Stimulated activated CD8-positive, alpha-beta memory T cell treated with anti-CD3 and anti-CD28 coated beads, Interleukin-7, amount 100 ng/mL, for 48 hours (primary cell): ENCODE measurements at regions not wholly inside any gene's neighbourhood (a gene's known extent, or its start where the extent isn't known, plus 50 kb on each side); places are given as distances from the start of the nearest gene placed in this dataset.
"Not testable (repeated sequence)": the region's sequence is repeated elsewhere in the genome, so short reads cannot be mapped to it uniquely, and the experiment has no call there.

Experiments used
- DNase-seq, 2 donors: peaks; one replicate each; pipeline ENCODE4 v3.0.0-alpha.2; 2020; ENCODE audit warnings: low read depth in 1 of 2; ENCODE audit errors: extremely low read depth in 1 of 2

DNA sequence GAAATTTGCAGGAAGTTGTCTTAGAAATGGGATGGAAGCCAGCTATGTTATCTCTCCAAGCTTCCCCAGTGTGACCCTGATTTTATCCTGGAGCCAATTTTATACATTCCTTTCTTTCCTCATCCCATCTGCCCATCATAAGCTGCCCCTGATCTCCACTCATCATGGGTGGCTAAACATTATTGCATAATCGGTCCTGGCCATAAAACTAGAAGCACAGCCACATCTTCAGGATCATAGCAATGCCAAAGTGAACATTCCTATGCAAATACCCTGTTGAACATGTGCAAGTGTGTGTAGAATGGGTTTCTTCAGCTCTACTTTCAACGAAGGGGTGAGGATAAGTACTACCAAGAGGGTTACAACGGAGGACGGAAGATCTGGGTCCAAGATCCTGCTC lies 50.6 kb upstream of the COG2 start:
- DNase-seq = no peak

DNA sequence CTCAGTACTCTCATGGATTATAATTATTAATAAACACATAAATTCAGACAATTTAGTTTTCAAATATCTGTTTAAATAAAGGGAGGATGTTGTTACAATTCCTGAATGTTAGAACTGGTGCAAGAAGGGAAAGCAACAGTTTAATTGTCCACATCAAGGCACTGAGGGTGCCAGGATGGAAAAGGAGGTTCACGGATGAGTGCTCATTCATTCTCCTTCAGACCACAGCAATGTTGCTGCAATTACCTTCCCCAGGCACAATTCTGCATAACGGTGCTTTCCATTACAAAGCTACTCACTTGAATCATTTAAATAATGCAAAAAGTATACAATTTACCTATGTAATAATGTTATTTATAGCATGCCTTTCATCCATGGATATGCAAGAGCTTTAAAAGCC lies 52.3 kb upstream of the COG2 start:
- DNase-seq = no peak

DNA sequence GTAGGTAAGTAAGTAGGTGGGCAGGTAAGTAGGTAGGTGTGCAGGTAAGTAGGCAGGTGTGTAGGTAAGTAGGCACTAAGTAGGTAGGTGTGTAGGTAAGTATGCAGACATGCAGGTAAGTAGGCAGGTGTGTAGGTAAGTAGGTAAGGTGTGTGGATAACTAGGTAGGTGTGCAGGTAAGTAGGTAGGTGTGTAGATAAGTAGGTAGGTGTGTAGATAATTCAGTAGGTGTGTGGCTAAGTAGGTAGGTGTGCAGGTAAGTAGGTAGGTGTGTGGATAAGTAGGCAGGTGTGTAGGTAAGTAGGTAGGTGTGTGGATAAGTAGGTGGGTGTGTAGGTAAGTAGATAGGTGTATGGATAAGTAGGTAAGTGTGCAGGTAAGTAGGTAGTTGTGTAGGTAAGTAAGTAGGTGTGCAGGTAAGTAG lies 53.9 kb upstream of the COG2 start:
- DNase-seq = no peak

DNA sequence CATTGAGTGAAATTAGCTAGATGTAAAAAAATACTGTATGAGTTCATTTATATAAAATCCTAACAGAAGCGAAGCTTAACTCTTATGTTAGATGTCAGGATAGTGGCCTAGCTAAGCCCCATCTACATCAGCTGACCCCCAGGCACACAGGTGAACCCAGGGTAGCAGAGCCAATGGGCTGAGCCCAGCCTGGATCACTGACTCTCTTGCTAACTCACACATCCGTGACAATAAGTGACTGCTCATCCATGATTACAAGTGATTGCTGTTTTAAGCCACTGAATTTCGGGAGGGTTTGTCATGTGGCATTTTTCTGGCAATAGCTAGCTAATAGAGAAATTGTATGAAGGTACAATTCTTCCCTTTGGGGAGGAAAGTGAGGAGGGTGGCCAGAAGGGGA lies 55.2 kb upstream of the COG2 start:
- DNase-seq = no peak

DNA sequence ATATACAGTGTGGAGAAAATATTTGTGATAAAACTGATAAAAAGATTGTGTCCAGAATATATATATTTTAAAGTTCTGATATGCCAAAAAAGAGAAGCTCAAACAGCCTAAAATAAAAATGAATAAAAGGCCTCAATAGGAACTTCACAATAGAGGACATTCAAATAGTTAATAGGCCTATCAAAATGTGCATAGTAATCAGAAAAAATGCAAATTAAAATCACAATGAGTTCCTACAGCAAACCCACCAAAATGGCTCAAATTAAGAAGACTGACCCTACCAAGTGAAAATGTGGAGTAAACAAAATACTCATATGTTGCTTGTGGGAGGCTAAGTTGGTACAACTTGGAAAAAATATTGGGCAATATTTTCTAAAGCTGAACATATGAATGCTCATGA lies 57.6 kb upstream of the COG2 start:
- DNase-seq = no peak

DNA sequence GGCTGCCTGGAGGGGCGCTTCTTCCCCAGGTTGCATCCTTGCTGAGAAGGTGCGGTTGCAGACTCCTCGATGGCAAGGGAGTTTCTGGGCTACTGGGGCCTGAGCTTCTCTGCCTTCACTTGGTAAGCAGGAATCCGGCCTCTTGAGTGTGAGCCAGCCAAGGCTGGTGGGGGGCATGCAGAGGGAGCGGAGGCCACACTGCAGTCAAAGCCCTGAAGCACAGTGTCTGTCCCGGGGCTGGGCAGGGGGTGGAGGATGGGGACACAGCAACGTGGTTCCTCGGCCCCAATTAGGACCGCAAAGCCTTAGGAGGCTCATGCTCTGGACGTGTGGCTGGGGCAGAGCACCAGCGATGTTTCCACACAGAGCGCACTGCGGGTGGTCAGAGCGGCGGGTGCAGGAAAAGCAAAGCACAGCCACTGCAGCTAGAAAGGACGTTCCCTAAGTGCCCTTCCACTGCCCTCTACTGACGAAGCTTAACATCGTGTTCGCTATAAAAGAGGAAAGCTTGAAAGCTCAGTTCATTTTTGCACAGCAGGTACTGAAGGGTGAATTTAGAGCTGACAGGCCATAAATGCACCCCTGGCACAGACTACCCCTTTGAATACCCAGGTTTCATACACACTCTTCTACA lies 60.7 kb upstream of the COG2 start:
- no peak for DNase-seq

DNA sequence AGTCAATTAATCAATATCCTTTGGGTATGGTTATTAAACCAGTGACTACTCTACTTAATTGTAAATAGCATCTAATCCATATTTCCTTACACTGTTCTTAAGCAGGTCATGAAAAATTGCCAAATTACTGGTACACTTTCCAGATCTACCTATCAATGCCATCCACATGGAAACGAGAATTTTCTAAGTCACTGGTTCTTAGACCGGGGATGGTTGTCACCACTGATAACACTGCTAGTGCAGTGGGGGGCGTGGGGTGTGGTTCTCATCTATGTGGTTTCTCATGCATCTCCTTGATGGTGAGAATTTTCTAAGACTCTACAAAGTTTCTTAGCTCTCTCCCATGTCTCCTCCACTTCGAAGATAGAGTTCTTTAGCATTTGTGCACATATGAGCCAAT lies 63.7 kb upstream of the COG2 start:
- DNase-seq = no peak

DNA sequence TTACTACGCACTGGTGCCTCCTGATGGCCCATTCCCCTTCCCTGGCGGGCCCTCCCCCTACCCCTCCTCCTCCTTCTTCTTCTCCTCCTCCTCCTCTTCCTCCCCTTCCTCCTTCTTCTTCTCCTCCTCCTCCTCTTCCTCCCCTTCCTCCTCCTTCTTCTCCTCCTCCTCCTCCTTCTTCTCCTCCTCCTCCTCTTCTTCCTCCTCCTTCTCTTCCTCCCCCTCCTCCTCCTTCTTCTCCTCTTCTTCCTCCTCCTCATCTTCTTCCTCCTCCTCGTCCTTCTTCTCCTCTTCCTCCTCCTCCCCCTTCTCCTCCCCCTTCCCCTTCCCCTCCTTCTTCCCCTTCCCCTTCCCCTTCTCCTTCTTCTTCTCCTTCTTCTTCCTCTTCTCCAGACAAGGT lies 64.7 kb upstream of the COG2 start:
- no peak for DNase-seq

DNA sequence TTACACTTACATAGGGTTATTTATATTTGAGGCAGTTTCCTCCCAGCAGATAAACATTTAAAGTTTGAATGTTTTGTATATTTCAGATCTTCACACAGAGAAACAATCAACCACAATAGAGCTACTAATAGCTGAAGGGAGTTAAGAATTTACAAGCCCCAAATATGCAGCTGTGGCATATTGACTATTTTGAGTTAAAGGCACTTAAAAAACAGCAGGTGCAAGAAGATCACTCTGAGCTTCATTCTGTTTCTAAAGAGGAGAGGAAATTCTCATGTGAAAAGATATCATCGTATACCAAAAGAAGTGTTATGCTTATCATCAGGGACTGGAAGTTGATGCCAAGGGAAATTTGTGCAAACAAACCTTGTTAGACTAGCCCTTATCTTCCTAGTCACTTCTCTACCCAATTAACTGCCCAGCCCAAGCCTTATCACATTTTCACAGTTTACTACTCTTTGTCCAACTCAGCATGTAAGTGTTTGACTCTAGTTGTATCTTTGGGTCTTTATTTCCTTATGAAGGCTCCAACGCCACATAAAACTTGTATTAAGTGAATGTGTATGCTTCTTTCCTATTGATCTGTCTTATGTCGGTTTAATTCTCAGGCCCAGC lies 66.3 kb upstream of the COG2 start:
- no peak for DNase-seq

DNA sequence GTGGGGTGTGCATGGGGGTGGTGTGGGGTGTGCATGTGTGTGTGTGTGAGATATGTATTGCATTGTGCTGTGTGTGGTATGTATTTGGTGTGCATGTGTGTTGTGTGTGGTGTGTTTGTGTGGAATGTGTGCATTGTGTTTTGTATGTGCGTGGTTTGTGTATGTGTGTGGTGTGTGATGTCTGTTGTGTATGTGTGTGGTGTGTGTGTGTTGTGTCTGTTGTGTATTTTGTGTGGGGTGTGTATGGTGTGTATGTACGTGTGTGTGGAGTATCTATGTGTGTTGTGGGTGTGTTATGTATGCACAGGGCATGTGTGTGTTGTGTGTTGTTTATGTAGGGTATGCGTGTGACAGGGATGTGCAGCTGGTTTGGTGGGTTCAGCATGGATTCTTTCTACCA lies 67.8 kb upstream of the COG2 start:
- DNase-seq = no peak

DNA sequence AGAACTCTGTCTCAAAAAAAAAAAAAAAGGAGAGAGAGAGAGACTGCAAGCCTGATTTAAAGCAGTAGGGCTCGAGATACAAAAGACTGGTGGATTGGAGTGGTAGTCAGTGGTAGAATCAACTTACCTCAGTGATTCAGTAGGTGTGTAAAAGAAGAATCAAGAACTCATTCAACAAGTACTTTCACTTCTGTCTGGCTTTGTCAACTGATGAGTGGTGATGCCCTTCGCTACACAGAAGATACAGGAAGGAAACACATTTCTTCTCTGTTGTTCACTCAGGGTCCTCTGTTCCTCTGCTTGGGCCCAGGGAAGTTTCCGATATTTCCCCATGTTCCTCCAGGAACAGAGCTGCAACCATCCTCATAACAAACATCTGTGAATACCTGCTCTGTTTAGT lies 68.6 kb upstream of the COG2 start:
- no peak for DNase-seq

DNA sequence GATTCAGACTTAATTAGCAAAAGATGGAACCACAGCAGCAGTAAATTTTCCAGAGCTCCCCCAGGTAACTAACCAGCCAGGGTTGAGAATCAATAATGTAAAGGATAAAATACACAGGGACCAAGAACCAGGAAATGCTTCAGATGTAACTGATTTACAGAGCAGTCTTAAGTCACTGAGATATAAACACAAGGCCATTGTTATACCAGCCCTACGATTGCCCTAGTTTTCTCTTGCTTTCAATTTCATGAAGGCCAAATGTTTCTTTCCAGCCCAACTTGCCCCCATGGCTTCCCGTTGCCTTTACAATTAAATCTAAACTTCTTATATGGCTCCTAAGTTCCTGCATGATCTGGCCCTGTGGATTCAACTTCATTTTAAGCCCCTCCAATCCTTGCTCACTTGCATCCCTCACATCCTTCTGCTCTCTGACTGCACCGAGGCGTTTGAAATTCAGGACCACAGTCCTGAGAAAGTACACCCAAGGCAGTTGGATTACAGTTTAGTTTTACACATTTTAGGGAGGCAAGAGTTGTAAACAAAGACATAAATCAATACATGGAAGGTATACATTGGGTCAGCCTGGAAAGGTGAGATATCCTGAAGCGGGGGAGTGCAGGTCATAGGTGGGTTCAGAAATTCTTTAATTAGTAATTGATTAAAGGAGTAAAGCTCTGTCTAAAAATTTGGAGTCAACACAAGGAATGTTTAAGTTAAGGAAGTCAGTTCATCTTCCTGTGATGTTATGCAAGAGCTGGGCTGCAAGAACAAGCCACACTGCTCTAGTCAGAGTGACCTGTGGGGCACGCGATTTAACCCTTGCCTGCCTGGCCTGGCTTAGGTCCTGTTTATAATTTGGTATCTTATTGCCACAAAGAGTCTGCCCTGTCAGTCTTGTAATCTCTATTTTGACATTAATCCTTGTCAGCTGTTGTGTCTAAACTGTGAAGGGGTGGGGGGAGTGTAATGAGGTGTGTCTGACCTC lies 69.9 kb upstream of the COG2 start:
- DNase-seq = no peak

DNA sequence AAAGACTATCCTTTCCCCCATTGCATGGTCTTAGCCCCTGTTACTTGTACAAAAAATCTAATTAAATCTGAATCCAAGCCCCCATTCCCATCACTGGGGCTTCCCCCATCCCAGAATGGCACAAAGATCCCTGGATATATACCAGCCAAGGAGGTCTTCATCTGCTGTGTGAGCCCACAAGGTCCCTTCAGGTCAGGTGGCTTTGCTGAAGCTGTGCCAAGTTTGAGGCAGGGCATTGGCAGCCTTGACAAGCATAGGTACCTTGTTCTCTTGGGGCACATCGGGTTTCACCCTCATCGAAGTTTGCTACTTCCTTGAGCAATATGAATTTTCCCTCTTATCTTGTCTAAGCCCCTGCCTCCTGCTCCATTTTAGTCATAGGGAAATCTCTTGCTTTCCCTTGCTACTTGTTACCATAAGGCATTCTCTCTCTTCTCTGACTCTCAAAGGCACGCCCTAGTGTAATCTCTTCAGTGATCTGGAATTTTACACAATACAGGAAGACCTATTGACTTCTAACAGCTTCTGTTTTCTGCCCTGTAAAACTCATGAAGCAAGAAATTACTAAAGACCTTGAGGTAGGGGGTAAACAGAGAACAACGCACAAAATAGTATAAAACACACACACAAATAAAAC lies 71.4 kb upstream of the COG2 start:
- no peak for DNase-seq

DNA sequence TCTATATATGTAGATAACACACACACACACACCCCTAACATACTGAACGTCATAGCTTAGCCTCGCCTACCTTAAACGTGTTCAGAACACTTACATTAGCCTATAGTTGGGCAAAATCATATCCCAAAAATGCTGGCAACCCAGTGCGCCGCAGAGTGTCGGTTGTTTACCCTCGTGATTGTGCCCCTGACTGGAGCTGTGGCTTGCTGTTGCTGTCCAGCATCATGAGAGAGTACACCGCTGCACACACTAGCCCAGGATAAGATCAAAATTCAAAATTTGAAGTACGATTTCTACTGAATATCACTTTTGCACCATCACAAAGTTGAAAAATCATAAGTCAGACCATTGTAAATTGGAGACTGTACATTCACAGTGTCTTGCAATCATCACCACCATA lies 73.1 kb upstream of the COG2 start:
- DNase-seq = no peak

DNA sequence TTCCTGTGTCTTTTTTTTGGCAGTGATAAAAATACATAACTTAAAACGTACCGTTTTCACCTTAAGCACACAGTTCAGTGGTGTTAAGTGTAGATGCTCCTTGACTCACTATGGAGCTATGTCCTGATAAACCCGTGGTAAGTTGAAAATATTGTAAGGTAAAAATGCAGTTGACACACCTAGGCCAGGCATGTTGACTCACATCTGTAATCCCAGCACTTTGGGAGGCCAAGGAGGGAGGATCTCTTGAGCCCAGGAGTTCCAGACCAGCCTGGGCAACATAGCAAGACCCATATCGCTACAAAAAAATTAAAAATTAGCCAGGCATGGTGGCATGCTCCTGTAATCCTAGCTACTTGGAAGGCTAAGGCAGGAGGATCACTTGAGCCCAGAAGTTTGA lies 73.6 kb upstream of the COG2 start:
- DNase-seq = no peak

DNA sequence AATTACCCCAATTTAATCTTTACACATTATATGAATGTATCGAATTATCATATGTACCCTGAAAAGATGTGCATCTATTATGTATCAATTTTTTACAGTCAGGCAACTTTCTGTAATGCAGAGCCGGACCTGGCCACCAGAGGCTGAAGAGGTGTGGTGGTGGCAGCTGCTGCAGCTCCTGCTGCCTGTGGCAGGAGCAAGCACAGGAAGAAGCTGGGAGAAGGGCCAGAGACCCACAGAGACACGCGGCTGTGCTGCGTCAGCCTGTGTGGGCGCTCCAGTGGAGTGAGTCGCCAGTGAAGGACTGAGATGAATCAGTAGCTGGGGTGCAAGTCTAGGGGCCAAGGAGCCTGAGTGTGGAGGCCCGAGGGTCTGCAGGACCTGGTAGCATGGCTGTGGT lies 74.3 kb upstream of the COG2 start:
- peak; percentile 2 to 36 for DNase-seq

DNA sequence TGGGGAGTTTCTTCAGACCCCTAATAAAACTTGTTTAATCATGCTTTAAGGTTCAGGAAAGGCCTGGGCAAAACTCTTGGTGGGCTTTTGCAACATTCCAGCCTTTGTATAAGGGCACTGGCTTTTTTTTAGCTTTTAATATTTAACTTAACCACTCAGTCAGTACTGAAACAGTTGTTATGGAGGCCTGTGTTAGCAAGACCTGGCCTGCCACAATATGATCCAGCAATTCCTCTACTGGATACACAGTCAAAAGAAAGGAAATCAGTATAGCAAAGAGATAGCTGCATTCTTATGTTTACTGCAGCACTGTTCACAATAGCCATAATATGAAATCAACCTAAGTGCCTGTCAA lies 75.1 kb upstream of the COG2 start:
- DNase-seq = no peak

DNA sequence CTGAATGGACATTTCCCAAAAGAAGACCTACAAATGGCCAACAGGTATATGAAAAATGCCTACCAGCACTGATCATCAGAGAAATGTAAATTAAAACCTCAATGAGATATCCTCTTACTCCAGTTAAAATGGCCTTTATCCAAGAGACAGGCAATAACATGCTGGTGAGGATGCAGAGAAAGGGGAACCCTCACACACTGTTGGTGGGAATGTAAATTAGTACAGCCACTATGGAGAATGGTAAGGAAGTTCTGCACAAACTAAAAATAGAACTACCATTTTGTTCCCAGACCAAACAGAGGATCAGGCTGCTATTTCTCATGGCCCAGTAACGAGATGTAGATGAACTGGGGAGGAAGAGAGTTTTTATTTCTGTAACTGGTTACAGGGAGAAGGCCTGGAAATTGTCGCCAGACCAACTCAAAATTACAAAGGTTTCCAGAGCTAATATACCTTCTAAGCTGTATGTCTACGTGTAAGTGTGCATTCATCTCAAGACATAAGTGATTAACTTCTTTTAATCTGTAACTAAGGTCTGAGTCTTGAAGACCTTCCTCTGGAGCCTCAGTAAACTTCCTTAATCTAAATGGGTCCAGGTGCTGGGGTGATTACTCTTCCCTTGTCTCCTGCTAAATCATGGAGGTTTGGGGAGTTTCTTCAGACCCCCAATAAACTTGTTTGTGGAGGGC lies 75.6 kb upstream of the COG2 start:
- DNase-seq = not testable (repeated sequence)

DNA sequence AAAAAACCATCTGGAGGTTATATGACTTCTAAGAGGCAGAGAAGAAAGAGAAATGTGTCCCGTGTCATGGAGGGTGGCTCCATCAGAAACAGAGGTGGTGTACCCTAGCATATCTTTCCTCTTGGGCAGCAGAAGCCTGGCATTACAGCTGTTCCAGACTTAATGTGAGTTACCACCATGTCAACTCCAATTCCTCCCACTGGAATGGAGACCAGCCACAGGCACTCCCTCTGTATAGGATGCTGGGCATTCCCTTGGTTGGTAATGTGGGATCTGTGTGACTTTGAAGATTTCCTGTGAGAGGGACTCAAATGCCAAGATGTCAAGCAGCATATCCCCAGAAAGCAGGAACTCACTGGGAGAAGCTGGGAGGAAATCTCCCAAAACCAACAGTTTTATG lies 77.1 kb upstream of the COG2 start:
- DNase-seq = no peak

DNA sequence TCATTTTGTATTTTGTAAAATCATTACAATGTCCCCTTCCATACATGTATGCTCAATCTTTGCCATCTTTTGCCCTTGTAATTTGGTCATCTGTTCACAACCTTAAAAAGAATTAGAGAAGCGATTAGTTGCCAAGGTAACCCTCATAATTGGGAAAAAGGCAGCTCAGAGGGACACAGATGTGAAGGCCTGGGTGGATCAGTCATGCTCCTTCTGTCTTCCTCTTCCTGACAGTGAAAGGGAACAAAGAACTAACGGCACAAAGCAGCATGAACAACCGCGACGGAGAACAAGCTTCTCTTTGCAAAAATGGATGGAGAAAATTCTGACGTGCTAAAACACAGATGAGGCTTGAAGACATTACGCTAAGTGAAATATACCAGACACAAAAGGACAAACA lies 78.7 kb upstream of the COG2 start:
- DNase-seq = no peak

DNA sequence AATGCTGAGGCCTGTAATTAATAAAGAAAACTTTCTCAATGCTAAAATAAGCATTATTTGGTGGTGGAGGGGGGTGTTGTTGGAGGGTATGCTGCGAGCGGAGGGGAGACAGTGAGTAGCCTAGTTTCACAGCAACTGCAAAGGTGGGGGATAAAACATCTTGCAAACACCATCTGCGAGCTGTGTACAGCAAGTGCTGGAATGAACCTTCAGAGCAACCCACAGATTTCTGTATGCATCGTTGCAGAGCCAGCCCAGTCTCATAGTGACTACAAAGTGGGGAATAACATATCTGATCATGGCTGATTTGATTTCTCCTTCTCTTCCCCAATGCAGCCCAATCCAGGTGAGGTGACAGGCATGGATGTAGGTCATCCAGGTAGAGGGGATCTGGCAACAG lies 80.7 kb upstream of the COG2 start:
- DNase-seq = no peak
